HEK293T (cell line): ENCODE measurements at regions not wholly inside any gene's neighbourhood (a gene's known extent, or its start where the extent isn't known, plus 50 kb on each side); places are given as distances from the start of the nearest gene placed in this dataset.

Experiments
- CTCF ChIA-PET: fragments of 350-600 bp; formaldehyde crosslinking; extraction: SDS; loops from one replicate; lab custom pipeline; 2021; ENCODE audit warnings: antibody characterized with exemption, inconsistent platforms; lab: Yijun Ruan, JAX
- POLR2A ChIA-PET: fragments of 350-600 bp; formaldehyde crosslinking; extraction: SDS; loops from one replicate; lab custom pipeline; 2020; ENCODE audit warnings: antibody characterized with exemption, inconsistent platforms; lab: Yijun Ruan, JAX
- DNase-seq: peaks from one replicate; pipeline ENCODE4 v3.0.0; 2012; ENCODE audit warnings: mixed read lengths; ENCODE audit errors: extremely low spot score
- ARNT ChIP-seq: fragments of 450-650 bp; IDR thresholded peaks from 2 replicates; pipeline ENCODE4 v1.6.1; 2017; ENCODE audit warnings: mild to moderate bottlenecking
- BHLHE40 ChIP-seq: fragments of 450-650 bp; IDR thresholded peaks from 2 replicates; pipeline ENCODE4 v1.6.1; 2016; ENCODE audit warnings: mild to moderate bottlenecking, moderate library complexity, borderline replicate concordance
- CTBP1 ChIP-seq: fragments of 450-650 bp; IDR thresholded peaks from 2 replicates; pipeline ENCODE4 v1.6.1; 2016; ENCODE audit warnings: borderline replicate concordance
- ELF4 ChIP-seq: fragments of 450-650 bp; IDR thresholded peaks from 2 replicates; pipeline ENCODE4 v1.6.1; 2017; ENCODE audit warnings: antibody characterized with exemption
- FOXA1 ChIP-seq: fragments of 450-650 bp; IDR thresholded peaks from 2 replicates; pipeline ENCODE4 v1.6.1; 2016; ENCODE audit warnings: mild to moderate bottlenecking
- FOXK2 ChIP-seq: fragments of 450-650 bp; IDR thresholded peaks from 2 replicates; pipeline ENCODE4 v1.6.1; 2016; ENCODE audit warnings: mild to moderate bottlenecking
- FOXM1 ChIP-seq: fragments of 450-650 bp; IDR thresholded peaks from 2 replicates; pipeline ENCODE4 v1.6.1; 2017; ENCODE audit warnings: mild to moderate bottlenecking, borderline replicate concordance
- HDGF ChIP-seq: fragments of 450-650 bp; IDR thresholded peaks from 2 replicates; pipeline ENCODE4 v1.6.1; 2017; ENCODE audit warnings: antibody characterized with exemption, borderline replicate concordance
- L3MBTL2 ChIP-seq: fragments of 450-650 bp; conservative IDR thresholded peaks from 2 replicates; pipeline ENCODE4 v1.6.1; 2016; ENCODE audit warnings: mild to moderate bottlenecking
- LEF1 ChIP-seq: fragments of 450-650 bp; IDR thresholded peaks from 2 replicates; pipeline ENCODE4 v1.6.1; 2017; ENCODE audit warnings: mild to moderate bottlenecking, borderline replicate concordance
- NFRKB ChIP-seq: fragments of 450-650 bp; IDR thresholded peaks from 2 replicates; pipeline ENCODE4 v1.6.1; 2016; ENCODE audit warnings: mild to moderate bottlenecking, moderate library complexity
- PKNOX1 ChIP-seq: fragments of 450-650 bp; IDR thresholded peaks from 2 replicates; pipeline ENCODE4 v1.6.1; 2016
- SP1 ChIP-seq: fragments of 450-650 bp; IDR thresholded peaks from 2 replicates; pipeline ENCODE4 v1.6.1; 2017
- SUZ12 ChIP-seq: fragments of 450-650 bp; IDR thresholded peaks from 2 replicates; pipeline ENCODE4 v1.6.1; 2016; ENCODE audit warnings: mild to moderate bottlenecking
- TARDBP ChIP-seq: fragments of 450-650 bp; IDR thresholded peaks from 2 replicates; pipeline ENCODE4 v1.6.1; 2016
- ZNF384 ChIP-seq: fragments of 450-650 bp; IDR thresholded peaks from 2 replicates; pipeline ENCODE4 v1.6.1; 2016

GRCh38 chr12:77727442-77728001, 103.2 kb upstream of the NAV3 start:
- CTCF ChIA-PET: interaction anchor here (0.9 to 1.4 kb wide), 2 partner anchors 186 to 198 kb away, joined by 4 read pairs; no protein-coding TSS in a partner anchor
- TF ChIP-seq BHLHE40: no peak
- TF ChIP-seq HDGF: no peak
- no peak for TF ChIP-seq PKNOX1
- no peak for TF ChIP-seq FOXM1
- TF ChIP-seq ZNF384: no peak
- TF ChIP-seq LEF1: no peak
- no peak for DNase-seq
- POLR2A ChIA-PET: no interaction called here

- CTCF ChIA-PET: no interaction called here
- POLR2A ChIA-PET: no interaction called here
- no peak for DNase-seq
- no peak for TF ChIP-seq HDGF
- TF ChIP-seq SP1: no peak
- TF ChIP-seq PKNOX1: no peak
- no peak for TF ChIP-seq ARNT
- no peak for TF ChIP-seq ELF4
- no peak for TF ChIP-seq FOXM1
- TF ChIP-seq NFRKB: no peak
- TF ChIP-seq ZNF384: no peak
- no peak for TF ChIP-seq SUZ12
These were observed 105.1 kb upstream of the NAV3 start for GRCh38 chr12:77725611-77726010.

GRCh38 chr12:77724367-77724957, 106.2 kb upstream of the NAV3 start:
- DNase-seq: peak; percentile 27
- TF ChIP-seq ELF4 (no peak), TARDBP (no peak)
- ChIA-PET POLR2A (no interaction called here), CTCF (interaction anchor here (0.6 to 1.2 kb wide), 2 partner anchors 201 to 1536 kb away, joined by 4 to 6 read pairs; no protein-coding TSS in a partner anchor)

- CTCF ChIA-PET: no interaction called here
- POLR2A ChIA-PET: no interaction called here
- TF ChIP-seq L3MBTL2 (no peak), CTBP1 (no peak), ARNT (no peak), FOXA1 (no peak), BHLHE40 (no peak), FOXM1 (no peak), HDGF (no peak), LEF1 (no peak), PKNOX1 (no peak)
- DNase-seq: no peak
These were observed 107.4 kb upstream of the NAV3 start for GRCh38 chr12:77723308-77723707.

- TF ChIP-seq FOXA1 (no peak), L3MBTL2 (no peak)
- ChIA-PET CTCF (interaction anchor here (1.3 kb wide), 1 partner anchor 203 kb away, joined by 4 read pairs; no protein-coding TSS in a partner anchor), POLR2A (no interaction called here)
- no peak for DNase-seq
These were observed 108.2 kb upstream of the NAV3 start for GRCh38 chr12:77722536-77722935.

- POLR2A ChIA-PET: no interaction called here
- CTCF ChIA-PET: interaction anchor here (1.7 kb wide), 1 partner anchor 205 kb away, joined by 8 read pairs; no protein-coding TSS in a partner anchor
- peak; percentile 10 for DNase-seq
- no peak for TF ChIP-seq SUZ12
- TF ChIP-seq NFRKB: no peak
- TF ChIP-seq HDGF: no peak
- no peak for TF ChIP-seq FOXM1
- TF ChIP-seq BHLHE40: no peak
- TF ChIP-seq ARNT: no peak
- TF ChIP-seq TARDBP: no peak
- TF ChIP-seq SP1: no peak
- no peak for TF ChIP-seq FOXK2
- TF ChIP-seq LEF1: no peak
- TF ChIP-seq ZNF384: no peak
- TF ChIP-seq ELF4: no peak
- TF ChIP-seq PKNOX1: no peak
- TF ChIP-seq CTBP1: no peak
These were observed 110.4 kb upstream of the NAV3 start for GRCh38 chr12:77720258-77720657.

GRCh38 chr12:77710209-77710608, 120.5 kb upstream of the NAV3 start:
- DNase-seq: no peak
- no peak for TF ChIP-seq BHLHE40
- TF ChIP-seq PKNOX1: no peak
- TF ChIP-seq SP1: no peak
- no peak for TF ChIP-seq SUZ12
- TF ChIP-seq L3MBTL2: no peak
- no peak for TF ChIP-seq CTBP1
- no peak for TF ChIP-seq ELF4
- TF ChIP-seq HDGF: no peak
- no peak for TF ChIP-seq FOXM1
- no peak for TF ChIP-seq LEF1
- TF ChIP-seq TARDBP: no peak
- no peak for TF ChIP-seq FOXA1
- TF ChIP-seq ZNF384: no peak
- TF ChIP-seq FOXK2: no peak
- no peak for TF ChIP-seq NFRKB
- ChIA-PET CTCF (no interaction called here), POLR2A (no interaction called here)
